Renal cortex interstitium (tissue), 11 donors: ENCODE measurements at regions not wholly inside any gene's neighbourhood (a gene's known extent, or its start where the extent isn't known, plus 50 kb on each side); places are given as distances from the start of the nearest gene placed in this dataset.

Source experiments
- DNase-seq, 11 donors: peaks; one replicate each; pipeline ENCODE4 v3.0.0-alpha.2; 2013; ENCODE audit warnings: low read depth in 9 of 11, low spot score in 4 of 11; ENCODE audit errors: extremely low read depth in 1 of 11

DNA sequence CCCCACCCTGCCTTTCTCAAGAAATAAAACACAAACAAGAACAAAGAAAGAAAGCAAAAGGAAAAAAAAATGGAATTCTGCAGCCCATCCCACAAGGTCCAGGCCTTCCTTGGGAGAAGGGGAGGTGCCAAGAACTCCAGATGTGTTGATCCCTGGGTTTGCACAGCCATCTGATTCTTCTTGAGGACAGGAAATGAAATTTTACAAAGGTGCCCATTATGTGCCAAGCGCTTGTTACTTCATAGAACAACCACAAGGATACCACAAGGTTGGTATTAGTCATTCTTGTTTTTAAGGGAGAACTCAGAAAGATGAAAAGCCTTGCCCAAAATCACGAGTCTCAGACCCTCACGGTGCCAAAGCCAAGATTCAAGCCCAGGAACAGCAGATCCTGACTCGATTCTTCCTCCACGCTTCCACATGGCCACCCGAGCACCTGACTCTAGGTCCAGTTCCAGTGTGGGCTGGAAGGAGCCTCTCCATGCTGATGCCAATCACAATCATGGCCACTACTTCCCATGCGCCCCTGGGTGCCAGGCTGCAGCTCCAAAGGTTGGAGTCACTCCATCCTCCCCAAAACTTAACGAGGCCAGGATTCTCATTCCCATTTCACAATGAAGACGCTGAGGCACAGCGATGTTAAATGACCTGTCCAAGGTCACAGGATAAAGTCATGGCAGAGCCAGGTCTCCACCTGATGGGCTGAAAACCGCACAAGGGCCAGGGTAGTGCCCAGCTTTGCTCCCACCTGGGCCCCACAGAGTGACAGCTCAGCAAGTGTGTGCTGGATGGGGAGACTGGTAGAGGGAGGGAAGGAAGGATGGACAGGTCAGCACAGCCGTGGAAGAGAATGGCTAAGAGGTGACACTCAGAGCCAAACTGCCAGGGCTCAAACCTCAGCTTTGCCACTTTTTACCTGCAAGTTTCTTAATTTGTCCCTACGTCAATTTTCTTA lies 66.7 kb upstream of the TOP1 start:
- no peak for DNase-seq

- DNase-seq = peak in 8 of 11 donors; percentile 40 to 70 (median 56)
Observed at GRCh38 chr20:40962733-40963504, 65.7 kb upstream of the TOP1 start.

DNA sequence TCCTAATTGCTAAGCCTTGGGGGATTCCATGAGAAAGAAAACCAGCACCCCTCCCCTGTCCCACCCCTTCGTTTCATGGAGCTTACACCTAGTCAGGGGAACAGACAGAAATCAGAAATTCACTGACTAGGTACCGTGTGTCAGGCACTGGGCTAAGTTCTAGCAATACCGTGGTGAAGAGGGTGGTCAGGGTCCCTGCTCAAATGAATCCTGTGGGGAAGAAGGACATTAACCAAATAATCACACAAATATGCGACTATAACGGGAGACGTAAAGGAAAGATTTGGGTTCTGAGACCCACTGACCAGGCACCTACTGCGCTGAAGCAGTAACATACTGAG lies 65.1 kb upstream of the TOP1 start:
- no peak for DNase-seq

DNA sequence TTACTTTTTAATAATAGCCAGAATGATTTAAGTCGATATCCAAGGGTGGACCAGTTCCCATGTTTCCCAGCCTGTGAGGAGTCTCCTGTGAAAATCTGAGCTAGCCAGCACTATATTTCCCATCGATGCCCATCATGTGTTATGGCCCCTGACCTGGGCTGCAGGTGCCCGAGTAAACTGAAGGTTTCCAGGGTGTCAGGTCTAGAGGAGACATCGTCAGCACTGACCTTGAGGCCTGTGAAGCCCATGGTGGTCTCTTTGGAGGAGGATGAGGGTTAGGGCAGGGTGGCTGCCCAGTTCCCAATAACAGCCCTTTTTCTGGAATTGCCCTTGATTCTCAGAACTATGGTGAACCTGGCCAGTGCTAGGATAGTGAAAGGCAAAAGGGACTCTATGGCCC lies 63.0 kb upstream of the TOP1 start:
- DNase-seq = no peak

DNA sequence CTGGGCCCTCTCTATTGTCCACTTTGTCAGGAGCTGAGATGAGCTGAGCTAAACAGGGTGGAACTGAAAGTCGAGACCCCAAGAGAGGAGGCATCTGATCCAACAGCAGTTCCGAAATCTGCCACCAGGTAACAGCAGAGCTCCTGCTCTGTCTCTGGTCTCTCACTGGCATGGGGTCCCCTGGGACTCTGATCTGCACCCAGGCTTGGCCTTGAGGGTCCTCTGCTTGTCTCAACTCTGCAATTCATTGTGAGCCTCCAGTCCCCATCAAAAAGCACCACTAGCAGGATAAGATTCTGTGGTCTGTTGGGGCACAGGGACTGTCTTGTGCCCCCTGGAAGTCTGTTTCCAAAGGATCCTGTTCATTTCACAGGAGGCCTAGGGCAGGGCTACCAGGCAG lies 62.5 kb upstream of the TOP1 start:
- DNase-seq = no peak

DNA sequence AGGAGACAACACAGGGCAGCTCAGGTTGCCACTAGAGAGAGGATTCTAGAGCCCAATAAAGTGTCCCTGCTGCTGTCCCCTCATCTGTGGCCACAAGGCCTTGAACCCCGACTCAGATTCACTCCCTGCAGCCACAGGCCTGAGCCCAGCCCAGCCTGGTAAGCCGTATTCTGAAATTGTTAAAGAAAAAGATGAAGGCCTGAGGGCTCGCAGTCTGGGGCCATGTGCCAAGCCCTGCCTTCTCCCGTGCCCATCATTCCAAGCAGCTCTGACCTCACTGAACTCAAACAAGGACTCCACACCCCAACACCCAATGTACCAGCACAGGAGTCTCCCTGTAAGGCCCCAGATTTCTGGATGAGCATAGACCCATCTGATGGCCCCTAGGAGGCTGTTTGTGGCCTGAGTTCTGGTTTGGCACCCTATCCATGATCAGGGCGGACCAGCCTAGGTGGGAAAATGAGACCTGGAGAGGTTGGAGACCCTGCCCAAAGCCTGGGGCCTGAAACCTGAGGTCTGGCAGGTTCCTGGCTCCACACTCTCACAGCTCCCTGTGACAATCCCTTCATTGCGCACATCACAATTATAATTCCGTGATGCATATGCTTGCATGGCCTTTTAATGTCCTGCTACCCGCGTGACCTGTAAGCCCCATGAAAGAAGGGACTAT lies 62.0 kb upstream of the TOP1 start:
- DNase-seq = no peak

DNA sequence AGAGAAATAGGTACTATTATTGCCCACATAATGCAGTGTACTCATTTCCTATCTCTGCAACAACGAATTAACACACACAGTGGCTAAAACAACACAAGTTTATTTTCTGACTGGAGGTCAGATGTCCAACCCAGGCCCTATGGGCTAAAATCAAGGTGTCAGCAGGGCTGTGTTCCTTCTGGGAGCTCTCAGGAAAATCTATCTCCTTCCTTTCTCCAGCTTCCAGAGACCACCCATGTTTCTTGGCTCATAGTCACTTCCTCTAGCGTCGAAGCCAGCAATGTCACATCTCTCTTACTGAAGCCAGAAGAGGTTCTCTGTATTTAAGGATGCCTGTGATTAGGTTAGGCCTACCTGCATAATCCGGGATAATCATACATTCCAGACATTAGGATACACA lies 60.9 kb upstream of the TOP1 start:
- no peak for DNase-seq

- peak in 10 of 11 donors; percentile 57 to 76 (median 68) for DNase-seq
Observed at GRCh38 chr20:40968816-40969562, 59.6 kb upstream of the TOP1 start.

DNA sequence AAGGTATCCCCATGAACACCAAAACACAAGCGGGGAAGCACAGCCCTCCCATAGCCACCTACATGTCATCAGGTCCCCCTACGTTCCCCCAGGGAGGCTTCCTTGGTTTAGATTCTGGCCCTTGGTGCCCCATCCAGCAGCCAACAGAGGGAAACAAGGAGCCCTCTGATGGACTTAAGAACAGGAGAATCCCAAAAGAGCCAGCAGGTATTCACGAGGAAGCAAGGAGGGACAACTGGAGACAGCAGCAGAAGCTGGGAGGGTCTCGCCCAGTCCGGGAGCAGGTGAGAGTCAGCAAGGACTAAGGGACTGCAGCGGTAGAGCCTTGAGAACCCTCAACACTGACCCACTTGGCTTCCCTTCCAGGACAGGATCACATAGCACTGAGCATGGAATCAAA lies 58.4 kb upstream of the TOP1 start:
- DNase-seq = no peak

GRCh38 chr20:40977218-40977617 lies 51.4 kb upstream of the TOP1 start:
- no peak for DNase-seq

GRCh38 chr20:40978761-40979160 lies 49.9 kb upstream of the TOP1 start:
- no peak for DNase-seq
